NT2/D1 (cell line): ENCODE measurements at regions not wholly inside any gene's neighbourhood (a gene's known extent, or its start where the extent isn't known, plus 50 kb on each side); places are given as distances from the start of the nearest gene placed in this dataset.

Experiments used
- SUZ12 ChIP-seq: IDR thresholded peaks from 2 replicates; pipeline ENCODE4 v1.6.1; 2011; ENCODE audit not compliant: insufficient read length, insufficient read depth; ENCODE audit errors: extremely low read depth
- YY1 ChIP-seq: IDR thresholded peaks from 2 replicates; pipeline ENCODE4 v1.6.1; 2011; ENCODE audit not compliant: insufficient read length, insufficient read depth

- TF ChIP-seq YY1: no peak
- no peak for TF ChIP-seq SUZ12
Observed at GRCh38 chrX:137855490-137855889, 289.6 kb downstream of the ZIC3 start.
